ENCODE measurements at regions not wholly inside any gene's neighbourhood (a gene's known extent, or its start where the extent isn't known, plus 50 kb on each side); places are given as distances from the start of the nearest gene placed in this dataset.
"Not testable (repeated sequence)": the region's sequence is repeated elsewhere in the genome, so short reads cannot be mapped to it uniquely, and the experiment has no call there.

DNA sequence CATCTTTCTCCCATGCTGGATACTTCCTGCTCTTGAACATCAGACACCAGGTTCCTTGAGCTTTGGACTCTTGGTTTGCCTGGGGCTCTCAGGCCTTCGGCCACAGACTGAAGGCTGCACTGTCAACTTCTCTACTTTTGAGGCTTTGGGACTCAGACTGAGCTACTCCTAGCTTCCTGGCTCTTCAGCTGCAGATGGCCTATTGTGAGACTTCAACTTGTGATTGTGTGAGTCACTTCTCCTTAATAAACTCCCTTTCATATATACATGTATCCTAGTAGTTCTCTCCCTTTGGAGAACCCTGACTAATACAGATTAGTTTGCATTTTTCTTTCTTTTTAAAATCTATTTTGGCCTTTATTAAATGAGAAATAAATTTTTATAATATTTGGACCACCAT, 276.2 kb upstream of the SEMA3C start:
- no peak for DNase-seq (ENCODE audit: low read depth in 2 of 3, low spot score in 1 of 3)

GRCh38 chr7:81190997-81191768, 272.3 kb upstream of the SEMA3C start:
- DNase-seq (ENCODE audit: low read depth in 2 of 3, low spot score in 1 of 3) = no peak

DNA sequence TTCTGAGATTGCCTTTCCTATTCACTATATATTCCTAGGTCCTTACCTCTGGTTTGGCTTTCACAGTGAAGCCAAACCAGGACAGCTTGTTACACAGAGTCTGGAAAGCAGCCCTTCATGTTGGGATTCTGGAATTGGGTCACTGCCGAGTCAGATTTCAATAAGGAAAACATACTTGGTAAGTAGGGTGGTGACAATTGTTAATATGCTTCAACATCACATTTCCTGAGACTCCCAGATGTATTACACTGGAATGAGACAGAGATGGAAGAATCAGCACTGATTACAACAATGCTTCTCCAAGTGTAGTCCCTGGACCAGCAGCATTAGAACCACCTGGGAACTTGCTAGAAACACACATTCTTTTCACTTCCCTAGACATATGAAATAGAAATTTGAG, 268.9 kb upstream of the SEMA3C start:
- DNase-seq (ENCODE audit: low read depth in 2 of 3, low spot score in 1 of 3) = no peak

DNA sequence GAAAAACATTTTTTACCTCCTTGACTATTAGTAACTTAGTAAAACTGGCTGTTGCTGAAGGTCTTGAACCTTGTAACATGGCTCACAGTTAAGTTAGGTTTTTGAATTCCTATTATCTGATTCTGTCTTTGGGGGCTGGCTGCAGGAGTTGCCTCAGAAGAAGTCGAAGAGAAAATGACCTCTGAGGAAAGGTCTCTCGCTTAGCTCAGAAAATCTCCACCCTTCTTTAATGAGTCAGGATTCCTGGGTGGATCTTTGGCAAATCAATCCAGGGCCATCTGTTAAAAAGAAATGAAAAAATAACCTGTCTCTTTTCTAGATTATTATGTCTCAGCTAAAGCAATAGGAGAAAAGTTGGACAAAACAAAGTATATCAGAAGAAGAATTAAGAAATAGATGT, 267.8 kb upstream of the SEMA3C start:
- no peak for DNase-seq (ENCODE audit: low read depth in 2 of 3, low spot score in 1 of 3)

DNA sequence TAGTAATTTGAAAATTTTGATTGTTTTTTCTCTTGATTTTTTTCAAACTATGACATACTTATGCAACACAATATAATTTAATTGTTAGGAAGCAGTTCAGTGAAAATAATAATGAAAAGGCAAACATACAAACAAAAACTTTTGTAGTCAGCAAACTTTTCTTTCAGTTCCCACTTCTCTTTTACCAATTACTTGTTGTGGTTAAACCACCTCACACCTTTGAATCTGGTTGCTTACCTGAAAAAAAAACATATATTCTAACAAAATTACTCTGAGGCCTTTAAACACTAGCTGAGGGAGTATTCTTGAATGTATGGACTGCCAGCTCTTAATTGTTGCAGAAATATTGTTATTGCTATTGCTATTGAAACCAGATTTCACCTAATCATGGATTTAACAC, 266.2 kb upstream of the SEMA3C start:
- DNase-seq (ENCODE audit: low read depth in 2 of 3, low spot score in 1 of 3) = no peak

DNA sequence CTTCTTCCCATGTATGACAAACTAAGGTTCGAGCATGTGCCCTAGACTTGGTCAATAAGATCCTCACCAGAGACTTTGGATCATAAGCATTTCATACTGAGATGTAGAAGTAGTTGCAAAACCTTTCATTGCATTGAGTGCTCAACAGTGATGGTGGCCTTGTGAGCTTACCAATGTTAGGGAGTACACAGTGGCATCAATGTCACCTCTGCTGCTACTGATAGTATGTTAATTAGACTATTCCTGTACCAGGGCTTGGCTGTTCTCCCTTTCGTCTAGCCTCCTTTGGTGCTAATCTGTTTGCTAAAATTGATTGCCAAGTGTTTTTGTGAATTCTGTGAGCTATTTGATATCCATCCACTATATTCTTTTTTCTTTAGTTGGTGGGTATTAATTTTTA, 264.5 kb upstream of the SEMA3C start:
- no peak for DNase-seq (ENCODE audit: low read depth in 2 of 3, low spot score in 1 of 3)

DNA sequence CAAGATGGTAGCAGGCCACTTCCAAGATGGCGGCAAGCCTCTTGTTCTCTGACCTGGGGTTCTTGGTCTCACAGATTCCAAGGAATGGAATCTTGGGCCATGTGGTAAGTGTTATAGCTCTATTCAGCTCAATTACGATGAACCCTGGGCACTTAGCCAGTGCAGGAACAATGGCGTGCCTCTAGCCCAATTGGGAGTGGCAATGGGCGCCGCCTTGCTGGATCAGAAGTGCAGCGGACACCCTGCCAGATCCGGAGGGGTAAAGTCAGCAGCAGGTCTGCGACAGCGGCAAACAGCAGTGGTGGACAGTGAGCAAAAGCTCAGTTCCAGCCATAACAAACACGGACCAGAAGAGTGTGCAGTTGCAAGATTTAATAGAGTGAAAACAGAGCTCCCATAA, 263.2 kb upstream of the SEMA3C start:
- DNase-seq (ENCODE audit: low read depth in 2 of 3, low spot score in 1 of 3) = not testable (repeated sequence)

DNA sequence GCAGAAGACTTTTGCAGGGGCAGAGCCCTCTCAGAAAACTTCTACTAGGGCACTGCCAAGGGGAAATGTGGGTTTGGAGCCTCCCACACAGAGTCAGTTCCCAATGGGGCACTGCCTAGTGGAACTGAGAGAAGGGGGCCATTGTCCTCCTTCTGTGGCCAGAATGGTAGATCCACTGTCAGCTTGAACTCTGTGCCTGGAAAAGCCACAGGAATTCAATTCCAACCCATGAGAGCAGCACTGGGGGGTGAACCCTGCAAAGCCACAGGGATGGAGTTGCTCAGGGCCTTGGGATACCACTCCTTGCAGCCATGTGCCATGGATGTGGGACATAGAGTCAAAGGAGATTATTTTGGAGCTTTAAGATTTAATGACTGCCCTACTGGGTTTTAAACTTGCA, 262.2 kb upstream of the SEMA3C start:
- no peak for DNase-seq (ENCODE audit: low read depth in 2 of 3, low spot score in 1 of 3)

DNA sequence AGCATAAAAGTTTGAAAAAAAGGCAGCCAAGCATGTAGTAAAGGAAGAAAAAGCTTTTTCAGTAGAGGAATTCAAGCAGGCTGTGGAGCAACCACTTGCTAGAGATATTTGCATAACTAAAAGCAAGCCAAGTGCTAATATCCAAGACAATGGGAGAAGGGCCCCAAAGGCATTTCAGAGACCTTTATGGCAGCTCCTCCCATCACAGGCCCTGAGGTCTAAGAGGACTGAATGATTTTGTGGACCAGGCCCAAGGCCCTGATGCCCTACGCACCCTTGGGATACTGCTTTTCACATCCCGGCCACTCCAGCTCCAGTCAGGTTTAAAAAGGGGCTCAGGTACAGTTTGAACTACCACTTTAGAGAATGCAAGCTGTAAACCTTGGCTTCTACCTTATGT, 261.7 kb upstream of the SEMA3C start:
- no peak for DNase-seq (ENCODE audit: low read depth in 2 of 3, low spot score in 1 of 3)

DNA sequence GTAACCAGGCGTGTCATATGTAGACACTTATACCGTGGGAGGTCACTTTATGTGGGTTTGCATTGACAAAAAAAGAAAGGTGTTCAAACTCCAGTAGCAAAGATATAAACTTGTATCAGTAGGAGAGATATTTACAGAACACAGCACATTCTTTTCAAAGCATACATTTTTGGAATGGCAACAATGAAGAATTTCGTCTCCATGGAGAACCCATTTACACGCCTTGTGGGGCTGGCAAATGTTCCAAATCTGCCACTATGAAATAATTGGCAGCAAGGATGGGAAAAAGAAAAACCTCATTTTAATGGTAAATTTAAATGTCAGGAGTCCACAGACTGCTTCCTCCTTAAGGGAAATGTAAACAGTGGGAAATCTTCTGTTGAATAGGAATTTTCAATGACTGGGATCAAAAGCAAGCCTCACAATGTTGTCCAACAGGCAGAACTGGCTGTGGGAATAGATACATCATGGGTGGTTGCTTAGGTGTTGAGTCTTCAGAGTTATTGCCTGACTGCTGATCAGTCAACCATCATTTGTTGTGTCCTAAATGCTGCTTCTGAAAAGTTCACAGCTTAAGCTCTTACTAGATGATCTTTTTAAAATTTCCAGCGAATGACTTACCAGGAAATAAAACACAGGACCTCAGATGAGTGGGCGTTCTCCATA, 256.6 kb upstream of the SEMA3C start:
- no peak for DNase-seq (ENCODE audit: low read depth in 2 of 3, low spot score in 1 of 3)

GRCh38 chr7:81173766-81174281, 255.0 kb upstream of the SEMA3C start:
- no peak for DNase-seq (ENCODE audit: low read depth in 2 of 3, low spot score in 1 of 3)

DNA sequence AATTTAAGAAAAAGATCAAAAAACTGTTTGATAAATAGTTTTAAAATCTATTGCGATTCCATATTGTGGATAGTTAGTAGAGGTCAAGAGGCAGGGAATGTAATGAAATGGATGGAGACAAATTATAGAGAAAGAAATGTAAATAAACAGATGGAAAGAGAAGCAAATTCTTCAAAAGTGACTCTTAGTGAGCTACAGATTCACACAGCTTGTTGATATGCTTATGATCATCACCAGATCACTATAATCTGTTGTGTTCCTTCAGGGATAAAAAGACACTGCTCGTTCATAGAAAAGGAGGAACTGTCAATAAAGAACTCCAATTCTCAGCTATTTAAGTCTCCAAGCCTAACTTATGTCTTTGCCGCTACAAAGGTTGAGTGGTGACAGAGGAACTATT, 251.4 kb upstream of the SEMA3C start:
- DNase-seq (ENCODE audit: low read depth in 2 of 3, low spot score in 1 of 3) = no peak

DNA sequence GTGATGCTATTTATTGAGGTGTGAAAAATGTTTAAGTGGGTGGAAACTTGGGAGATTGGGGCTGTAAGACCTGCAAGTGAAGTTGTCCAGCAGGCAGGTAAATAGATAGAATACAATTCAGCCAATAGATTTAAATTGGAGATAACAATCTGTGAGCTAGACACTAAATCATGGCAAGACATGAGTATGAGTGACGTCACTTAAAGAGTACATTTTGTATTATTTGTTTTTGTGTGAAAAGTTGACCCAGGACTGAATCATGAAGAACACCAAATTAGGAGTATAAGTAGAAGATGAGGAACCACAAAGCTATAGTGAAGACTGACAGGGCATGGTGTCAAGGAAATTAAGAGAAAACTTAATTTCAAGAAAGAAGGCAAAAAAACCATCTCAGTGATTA, 249.1 kb upstream of the SEMA3C start:
- no peak for DNase-seq (ENCODE audit: low read depth in 2 of 3, low spot score in 1 of 3)

GRCh38 chr7:81165070-81165469, 246.2 kb upstream of the SEMA3C start:
- no peak for DNase-seq (ENCODE audit: low read depth in 2 of 3, low spot score in 1 of 3)

DNA sequence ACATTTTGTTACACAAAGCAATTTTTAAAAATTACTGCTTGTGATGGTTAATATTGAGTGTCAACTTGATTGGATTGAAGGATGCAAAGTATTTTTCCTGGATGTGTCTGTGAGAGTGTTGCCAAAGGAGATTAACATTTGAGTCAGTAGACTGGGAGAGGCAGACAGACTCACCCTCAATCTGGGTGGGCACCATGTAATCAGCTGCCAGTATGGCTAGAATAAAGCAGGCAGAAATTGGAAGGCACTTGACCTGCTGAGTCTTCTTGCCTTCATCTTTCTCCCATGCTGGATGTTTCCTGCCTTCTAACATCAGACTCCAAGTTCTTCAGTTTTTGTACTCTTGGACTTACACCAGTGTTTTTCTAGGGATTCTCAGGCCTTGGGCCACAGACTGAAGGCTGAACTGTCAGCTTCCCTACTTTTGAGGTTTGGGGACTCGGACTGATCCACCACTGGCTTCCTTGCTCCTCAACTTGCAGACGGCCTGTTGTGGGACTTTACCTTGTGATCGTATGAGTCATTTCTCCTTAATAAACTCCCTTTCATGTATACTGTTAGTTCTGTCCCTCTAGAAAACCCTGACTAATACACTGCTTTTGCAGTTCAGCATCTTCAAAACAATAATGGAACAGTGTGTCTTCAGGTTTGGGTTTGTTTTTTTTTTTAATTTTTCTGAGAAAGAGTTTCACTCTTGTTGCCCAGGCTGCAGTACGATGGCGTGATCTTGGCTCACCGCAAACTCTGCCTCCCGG, 244.1 kb upstream of the SEMA3C start:
- DNase-seq (ENCODE audit: low read depth in 2 of 3, low spot score in 1 of 3) = no peak

DNA sequence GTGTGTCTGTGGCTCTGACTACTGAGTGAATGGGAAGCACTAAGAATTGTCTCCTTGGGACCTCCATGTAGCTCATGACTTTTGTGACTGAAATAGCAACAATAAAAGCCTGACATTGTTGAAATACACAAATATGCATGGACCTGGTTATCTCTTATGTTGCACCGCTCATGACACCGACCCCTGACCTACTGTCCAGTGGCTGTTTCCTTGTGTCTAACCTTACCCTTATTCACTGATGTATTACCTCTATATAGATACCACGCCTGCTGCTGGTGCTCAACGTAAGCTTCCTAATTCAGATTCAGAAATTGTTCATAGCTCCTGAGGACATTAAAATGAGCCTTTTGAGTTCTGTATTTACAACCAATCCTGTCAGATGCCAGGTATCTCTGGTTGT, 243.4 kb upstream of the SEMA3C start:
- no peak for DNase-seq (ENCODE audit: low read depth in 2 of 3, low spot score in 1 of 3)

GRCh38 chr7:81161451-81162075, 242.7 kb upstream of the SEMA3C start:
- no peak for DNase-seq (ENCODE audit: low read depth in 2 of 3, low spot score in 1 of 3)

- no peak for DNase-seq (ENCODE audit: low read depth in 2 of 3, low spot score in 1 of 3)
Measured at GRCh38 chr7:81159402-81159801, 240.6 kb upstream of the SEMA3C start.

- DNase-seq (ENCODE audit: low read depth in 2 of 3, low spot score in 1 of 3) = no peak
Measured at GRCh38 chr7:81158189-81158588, 239.3 kb upstream of the SEMA3C start.

DNA sequence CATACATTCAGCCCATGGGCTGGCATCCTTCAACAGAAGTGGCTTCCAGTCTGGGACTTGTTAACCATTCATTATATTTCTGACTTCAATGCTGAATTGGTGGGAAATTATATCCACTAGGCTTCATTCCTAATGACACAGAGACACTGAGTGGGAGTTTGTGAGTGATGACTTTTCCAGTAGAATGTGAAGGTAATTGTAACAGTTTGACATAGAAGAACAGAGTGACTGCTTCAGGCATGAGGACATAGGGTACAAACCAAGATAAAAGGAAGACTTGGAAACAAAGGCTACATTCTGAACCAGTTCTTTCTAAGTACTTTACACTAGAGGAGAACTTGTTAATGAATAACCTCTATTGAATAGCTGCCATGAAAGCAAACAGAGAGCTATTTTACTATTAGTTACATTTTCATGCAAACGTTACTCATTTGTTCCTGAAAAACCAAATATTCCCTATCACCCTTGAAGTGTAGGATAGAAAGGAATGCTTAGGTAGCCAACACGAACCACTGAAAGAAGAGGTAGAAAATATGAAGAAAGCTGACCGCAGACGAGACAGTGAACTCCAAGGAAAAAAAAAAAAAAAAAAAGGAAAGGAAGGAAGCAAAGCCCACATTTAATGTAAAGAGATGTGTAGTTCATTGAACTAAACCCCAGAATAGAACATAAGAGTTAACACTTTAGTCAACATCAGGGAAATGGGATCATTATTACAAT, 237.0 kb upstream of the SEMA3C start:
- DNase-seq (ENCODE audit: low read depth in 2 of 3, low spot score in 1 of 3) = no peak

DNA sequence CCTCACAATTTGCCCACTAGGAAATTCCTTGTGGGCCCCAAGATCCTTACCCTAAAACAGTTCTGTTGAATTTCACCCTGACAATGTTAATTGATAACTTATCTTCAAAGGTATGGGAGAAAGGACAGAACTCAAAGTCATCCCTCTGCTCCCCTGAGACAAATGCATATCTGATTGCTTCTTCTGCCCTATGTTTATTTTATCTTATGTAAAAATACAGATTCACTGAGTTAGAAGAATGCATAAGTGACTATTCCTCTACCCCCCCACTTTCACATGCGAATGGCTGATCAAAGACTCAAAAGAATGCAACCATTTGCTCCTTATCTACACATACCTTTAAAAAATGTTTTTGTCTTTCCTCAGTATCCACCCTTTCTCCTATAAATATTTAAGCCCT, 235.7 kb upstream of the SEMA3C start:
- no peak for DNase-seq (ENCODE audit: low read depth in 2 of 3, low spot score in 1 of 3)
